ENCODE measurements at regions not wholly inside any gene's neighbourhood (a gene's known extent, or its start where the extent isn't known, plus 50 kb on each side); places are given as distances from the start of the nearest gene placed in this dataset.

DNA sequence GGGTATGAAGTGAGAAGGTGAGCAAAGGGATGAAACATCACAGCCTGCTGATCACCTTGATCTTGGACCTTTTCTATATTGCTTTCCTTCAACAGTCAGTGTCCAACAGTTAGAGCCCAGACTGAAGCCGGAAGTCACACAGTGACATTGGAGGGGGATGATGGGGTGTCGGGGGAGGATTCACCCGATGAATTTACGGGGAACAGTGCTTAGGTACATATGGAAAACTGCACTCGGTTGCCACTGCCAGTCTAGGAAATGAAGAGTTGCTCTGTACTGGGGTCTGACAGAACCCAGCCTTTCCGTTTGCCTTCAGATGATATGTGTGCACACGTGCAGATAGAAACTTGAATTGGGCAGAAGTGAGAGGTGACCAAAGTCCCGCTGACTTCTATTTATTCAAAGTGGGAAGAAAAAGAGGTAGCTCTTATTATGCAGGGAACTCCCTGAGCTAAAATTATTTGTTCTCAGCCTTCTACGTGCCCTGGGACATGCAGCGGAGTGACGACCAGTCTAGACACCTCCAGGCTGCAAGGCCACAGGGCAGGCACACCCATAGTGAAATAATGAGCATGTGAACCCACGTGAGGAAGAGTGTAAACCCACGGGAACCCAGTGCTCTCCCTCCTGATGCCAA is 107.2 kb upstream of the INHBA start:
- Mint-ChIP-seq H3K9me3 (no peaks in the 10 kb centered on the region), H3K36me3 (ENCODE audit: low read depth) (no peaks in the 10 kb centered on the region), H3K27me3 (no peaks in the 10 kb centered on the region), H3K27ac (no peak overlapping the region), H3K4me1 (no peaks in the 10 kb centered on the region), H3K4me3 (no peak overlapping the region)
- ATAC-seq (replicated peaks) = no peak

DNA sequence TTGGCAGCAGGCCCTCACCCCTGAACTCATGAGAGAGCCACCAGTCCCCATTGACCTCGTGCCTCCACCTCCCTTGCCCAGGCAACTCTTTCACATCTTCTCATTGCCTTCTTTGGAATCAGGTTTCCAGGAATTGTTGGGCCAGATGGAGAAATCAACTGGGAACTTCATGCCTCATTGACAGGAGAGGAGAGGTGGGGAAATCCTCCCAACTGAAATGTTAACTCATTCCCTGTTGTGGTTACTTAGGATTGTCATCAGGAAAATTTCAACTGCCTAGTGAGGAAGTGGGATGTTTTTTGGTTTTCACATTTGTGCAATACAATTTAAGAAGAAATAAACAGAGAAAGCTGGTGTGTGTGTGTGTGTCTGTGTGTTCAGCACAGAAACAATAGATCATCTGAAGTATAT is 106.6 kb upstream of the INHBA start:
- Mint-ChIP-seq H3K4me1 (no peaks in the 10 kb centered on the region), H3K27me3 (no peaks in the 10 kb centered on the region), H3K4me3 (no peak overlapping the region), H3K9me3 (no peaks in the 10 kb centered on the region), H3K36me3 (ENCODE audit: low read depth) (no peaks in the 10 kb centered on the region), H3K27ac (no peak overlapping the region)
- no peak for ATAC-seq (replicated peaks)

DNA sequence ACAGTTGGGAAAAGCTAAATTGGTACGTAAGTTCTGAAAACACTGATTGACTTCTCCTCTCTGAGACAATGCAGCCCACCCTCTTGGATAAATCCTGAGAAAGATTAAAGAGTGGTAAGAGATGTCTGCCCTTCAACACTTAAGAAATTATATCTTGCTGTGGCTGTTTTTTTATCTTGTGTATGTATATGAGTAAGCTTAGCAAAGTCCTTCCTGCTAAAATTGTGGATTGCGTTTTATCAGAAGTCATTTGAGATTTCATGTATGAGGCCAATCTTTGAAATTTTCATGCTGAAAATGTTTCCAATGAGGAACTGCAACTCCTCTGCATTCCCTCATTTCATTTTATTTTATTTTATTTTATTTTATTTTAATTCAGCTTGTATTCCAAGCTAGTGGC is 106.2 kb upstream of the INHBA start:
- Mint-ChIP-seq H3K9me3 (no peaks in the 10 kb centered on the region), H3K4me3 (no peak overlapping the region), H3K36me3 (ENCODE audit: low read depth) (no peaks in the 10 kb centered on the region), H3K27me3 (no peaks in the 10 kb centered on the region), H3K4me1 (no peaks in the 10 kb centered on the region), H3K27ac (no peak overlapping the region)
- ATAC-seq (replicated peaks) = no peak

DNA sequence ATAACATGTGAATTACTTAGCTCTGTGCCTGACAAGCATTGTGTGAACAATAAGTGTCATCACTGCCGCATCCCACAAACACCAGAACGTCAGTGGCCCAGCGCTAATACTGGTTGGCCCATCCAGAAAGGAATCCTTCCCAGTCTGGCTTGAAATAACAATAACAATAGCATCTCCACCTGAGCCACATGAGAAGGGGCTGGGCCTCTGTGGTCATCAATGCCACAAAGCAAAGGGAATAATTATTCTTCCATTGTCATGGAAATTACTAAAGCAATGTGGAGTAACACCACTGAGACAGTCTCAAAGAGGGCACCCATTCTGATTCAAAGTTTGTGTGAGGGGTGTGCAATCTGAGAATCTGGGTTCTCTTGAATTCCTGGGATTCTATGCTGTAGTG is 105.7 kb upstream of the INHBA start:
- no peak for ATAC-seq (replicated peaks)
- Mint-ChIP-seq H3K4me3 (no peak overlapping the region), H3K27ac (no peak overlapping the region), H3K9me3 (no peaks in the 10 kb centered on the region), H3K27me3 (no peaks in the 10 kb centered on the region), H3K36me3 (ENCODE audit: low read depth) (no peaks in the 10 kb centered on the region), H3K4me1 (no peaks in the 10 kb centered on the region)

GRCh38 chr7:41803569-41803968 is 100.7 kb upstream of the INHBA start:
- no peak overlapping the region for H3K27ac Mint-ChIP-seq

DNA sequence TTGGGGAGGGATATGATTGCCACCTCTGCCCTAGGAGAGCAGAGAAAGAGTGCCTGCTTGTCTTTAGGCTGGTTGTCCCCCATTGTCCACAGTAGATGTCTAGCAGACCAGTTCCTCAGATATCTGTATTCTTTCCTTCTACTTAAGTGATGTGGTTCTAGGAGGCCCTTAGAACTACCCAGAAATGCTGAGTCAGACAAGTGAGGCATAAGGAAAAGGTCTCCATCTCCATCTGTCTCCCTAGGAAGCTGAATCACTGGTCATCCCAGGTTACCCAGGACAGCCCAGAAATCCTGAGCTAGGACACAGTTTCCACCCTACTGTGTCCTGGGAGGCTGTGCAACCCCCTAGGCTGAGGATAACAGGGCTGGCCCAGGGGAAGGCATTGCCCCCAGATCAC is 93.4 kb upstream of the INHBA start:
- H3K27me3 Mint-ChIP-seq = no peaks in the 10 kb centered on the region
- H3K9me3 Mint-ChIP-seq = peaks cover 5% of the 10 kb centered on the region
- H3K36me3 Mint-ChIP-seq (ENCODE audit: low read depth) = no peaks in the 10 kb centered on the region
- no peak for ATAC-seq (replicated peaks)
- no peaks in the 10 kb centered on the region for H3K4me1 Mint-ChIP-seq
- H3K4me3 Mint-ChIP-seq = no peak overlapping the region
- H3K27ac Mint-ChIP-seq = no peak overlapping the region

More at GRCh38 chr7:41803569-41803968, 100.7 kb upstream of the INHBA start:
- Mint-ChIP-seq H3K9me3 (peaks cover 4% of the 10 kb centered on the region), H3K4me1 (no peaks in the 10 kb centered on the region), H3K36me3 (ENCODE audit: low read depth) (no peaks in the 10 kb centered on the region), H3K27me3 (no peaks in the 10 kb centered on the region), H3K4me3 (no peak overlapping the region)
- ATAC-seq (replicated peaks) = no peak

GRCh38 chr7:41795276-41795833 is 92.5 kb upstream of the INHBA start:
- Mint-ChIP-seq H3K9me3 (peaks cover 5% of the 10 kb centered on the region), H3K4me3 (no peak overlapping the region), H3K36me3 (ENCODE audit: low read depth) (no peaks in the 10 kb centered on the region), H3K4me1 (no peaks in the 10 kb centered on the region), H3K27ac (no peak overlapping the region), H3K27me3 (peaks cover 4% of the 10 kb centered on the region)
- ATAC-seq (replicated peaks) = no peak

GRCh38 chr7:41793556-41793955 is 90.7 kb upstream of the INHBA start:
- Mint-ChIP-seq H3K36me3 (ENCODE audit: low read depth) (no peaks in the 10 kb centered on the region), H3K9me3 (peaks cover 5% of the 10 kb centered on the region), H3K4me1 (no peaks in the 10 kb centered on the region), H3K27me3 (peaks cover 4% of the 10 kb centered on the region), H3K27ac (no peak overlapping the region), H3K4me3 (no peak overlapping the region)
- no peak for ATAC-seq (replicated peaks)

GRCh38 chr7:41792120-41792519 is 89.2 kb upstream of the INHBA start:
- no peak for ATAC-seq (replicated peaks)
- H3K36me3 Mint-ChIP-seq (ENCODE audit: low read depth) = no peaks in the 10 kb centered on the region
- H3K4me3 Mint-ChIP-seq = no peak overlapping the region
- no peaks in the 10 kb centered on the region for H3K4me1 Mint-ChIP-seq
- no peak overlapping the region for H3K27ac Mint-ChIP-seq
- H3K27me3 Mint-ChIP-seq = peaks cover 4% of the 10 kb centered on the region
- H3K9me3 Mint-ChIP-seq = peaks cover 5% of the 10 kb centered on the region

DNA sequence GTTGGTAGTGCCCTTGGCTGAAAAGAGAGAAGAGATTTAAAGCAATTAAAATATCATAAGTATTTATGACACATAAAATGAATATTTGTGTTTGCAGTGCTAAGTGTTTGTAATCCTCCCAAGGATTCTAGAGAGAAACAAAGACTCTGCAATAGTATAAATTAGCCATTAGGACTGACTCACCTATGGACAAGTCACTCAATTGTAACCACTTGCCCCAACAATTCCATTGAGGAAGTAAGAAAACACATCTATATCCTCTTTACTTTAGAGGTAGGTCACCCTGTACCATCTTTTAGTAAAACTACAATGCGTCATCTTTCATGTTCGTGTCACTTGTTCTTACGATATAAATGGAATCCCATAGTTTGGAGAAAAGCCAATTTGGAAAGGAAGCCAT is 85.7 kb upstream of the INHBA start:
- Mint-ChIP-seq H3K4me1 (no peaks in the 10 kb centered on the region), H3K27me3 (peaks cover 4% of the 10 kb centered on the region), H3K9me3 (no peaks in the 10 kb centered on the region), H3K27ac (no peak overlapping the region), H3K36me3 (ENCODE audit: low read depth) (no peaks in the 10 kb centered on the region), H3K4me3 (no peak overlapping the region)
- ATAC-seq (replicated peaks) = no peak

- ATAC-seq (replicated peaks) = no peak
- no peaks in the 10 kb centered on the region for H3K36me3 Mint-ChIP-seq (ENCODE audit: low read depth)
- H3K4me1 Mint-ChIP-seq = no peaks in the 10 kb centered on the region
- H3K9me3 Mint-ChIP-seq = no peaks in the 10 kb centered on the region
- no peak overlapping the region for H3K4me3 Mint-ChIP-seq
- peaks cover 4% of the 10 kb centered on the region for H3K27me3 Mint-ChIP-seq
- H3K27ac Mint-ChIP-seq = no peak overlapping the region
Observed at GRCh38 chr7:41787651-41788350, 84.9 kb upstream of the INHBA start.

DNA sequence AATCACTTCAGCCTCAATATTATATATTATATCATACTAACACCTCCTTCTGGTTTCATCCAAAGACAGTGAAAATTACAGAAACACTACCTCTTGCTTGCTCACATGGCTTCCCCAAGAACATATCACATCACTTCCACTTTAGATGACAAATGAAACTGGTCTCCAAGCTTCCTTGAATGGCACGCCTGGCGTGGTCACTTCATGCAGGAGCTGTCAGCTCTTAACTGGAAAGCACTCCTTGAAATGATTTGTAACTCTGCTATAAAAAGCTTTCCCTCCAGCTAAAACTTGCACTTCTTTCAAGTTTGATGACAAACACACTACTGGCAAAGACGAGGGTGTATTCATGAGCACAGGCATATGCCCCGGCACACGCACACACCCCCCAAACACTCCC is 84.1 kb upstream of the INHBA start:
- H3K4me1 Mint-ChIP-seq = no peaks in the 10 kb centered on the region
- no peak for ATAC-seq (replicated peaks)
- H3K27ac Mint-ChIP-seq = no peak overlapping the region
- peaks cover 4% of the 10 kb centered on the region for H3K27me3 Mint-ChIP-seq
- H3K9me3 Mint-ChIP-seq = no peaks in the 10 kb centered on the region
- H3K36me3 Mint-ChIP-seq (ENCODE audit: low read depth) = no peaks in the 10 kb centered on the region
- H3K4me3 Mint-ChIP-seq = no peak overlapping the region

DNA sequence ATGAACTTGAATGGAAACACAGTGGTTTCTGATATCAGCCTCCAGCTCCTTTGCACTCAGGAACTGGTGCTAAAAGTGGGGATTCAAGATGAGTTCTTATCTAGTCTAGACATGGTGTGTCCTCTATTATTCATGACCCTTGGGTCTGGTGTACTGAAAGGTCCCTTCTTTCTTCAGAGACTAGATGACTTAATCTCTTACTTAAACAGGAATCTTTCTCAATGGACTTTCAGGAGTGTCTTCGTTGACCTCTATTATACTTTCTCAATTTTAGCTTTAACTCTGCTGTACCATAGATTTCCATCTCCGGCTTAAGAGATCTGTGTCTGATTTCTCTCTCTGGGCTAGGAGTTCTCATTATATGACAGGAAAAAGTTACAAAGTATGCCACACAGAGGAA is 83.5 kb upstream of the INHBA start:
- Mint-ChIP-seq H3K4me3 (no peak overlapping the region), H3K4me1 (no peaks in the 10 kb centered on the region), H3K36me3 (ENCODE audit: low read depth) (no peaks in the 10 kb centered on the region), H3K27ac (no peak overlapping the region), H3K9me3 (no peaks in the 10 kb centered on the region), H3K27me3 (peaks cover 4% of the 10 kb centered on the region)
- ATAC-seq (replicated peaks) = no peak

DNA sequence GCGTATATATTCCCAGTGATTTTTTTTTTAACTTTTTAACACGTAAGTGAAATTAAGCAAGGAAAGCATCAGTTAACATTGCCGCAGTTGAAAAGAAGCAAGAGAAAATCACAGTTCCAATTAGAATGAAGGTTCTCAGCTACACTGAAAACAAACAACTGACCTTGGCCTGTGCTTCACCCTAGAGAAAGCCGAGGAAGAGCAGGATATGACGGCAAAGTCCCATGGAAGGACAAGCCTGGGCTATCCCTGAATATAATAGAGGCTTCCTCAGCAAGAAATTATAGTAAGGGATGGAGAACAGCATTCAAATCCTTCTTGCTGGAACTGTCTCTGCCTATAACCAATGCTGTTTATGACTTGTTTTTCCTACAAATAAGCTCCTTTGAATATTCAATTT is 83.0 kb upstream of the INHBA start:
- H3K9me3 Mint-ChIP-seq = no peaks in the 10 kb centered on the region
- ATAC-seq (replicated peaks) = no peak
- no peak overlapping the region for H3K4me3 Mint-ChIP-seq
- peaks cover 2% of the 10 kb centered on the region for H3K27me3 Mint-ChIP-seq
- H3K4me1 Mint-ChIP-seq = no peaks in the 10 kb centered on the region
- no peak overlapping the region for H3K27ac Mint-ChIP-seq
- H3K36me3 Mint-ChIP-seq (ENCODE audit: low read depth) = no peaks in the 10 kb centered on the region

GRCh38 chr7:41785265-41785664 is 82.4 kb upstream of the INHBA start:
- Mint-ChIP-seq H3K9me3 (no peaks in the 10 kb centered on the region), H3K27me3 (no peaks in the 10 kb centered on the region), H3K27ac (no peak overlapping the region), H3K4me1 (no peaks in the 10 kb centered on the region), H3K36me3 (ENCODE audit: low read depth) (no peaks in the 10 kb centered on the region), H3K4me3 (no peak overlapping the region)
- ATAC-seq (replicated peaks) = no peak

Measured in activated T-helper 17 cell treated with anti-CD3 and anti-CD28 coated beads, Interleukin-2, amount 50 U/mL, for 72 hours (primary cell).